Transverse colon (tissue), 4 donors: ENCODE measurements at regions not wholly inside any gene's neighbourhood (a gene's known extent, or its start where the extent isn't known, plus 50 kb on each side); places are given as distances from the start of the nearest gene placed in this dataset.
"Not testable (repeated sequence)": the region's sequence is repeated elsewhere in the genome, so short reads cannot be mapped to it uniquely, and the experiment has no call there.

Experiments
- DNase-seq: peaks from one replicate; pipeline ENCODE4 v3.0.0-alpha.2; 2019
- H3K27ac ChIP-seq, 4 donors: fragments of 200-600 bp; sonication (generic); 2 replicates each; pipeline ENCODE4 v1.5.1; 2016 to 2018; ENCODE audit warnings: inconsistent platforms in 4 of 4
- H3K27me3 ChIP-seq: fragments of 200-600 bp; sonication (generic); 2 replicates; pipeline ENCODE4 v1.5.1; 2017; ENCODE audit warnings: inconsistent platforms
- H3K36me3 ChIP-seq, 4 donors: fragments of 200-600 bp; sonication (generic); 2 replicates each; pipeline ENCODE4 v1.5.1; 2017 to 2019; ENCODE audit warnings: inconsistent platforms in 4 of 4
- H3K4me1 ChIP-seq, 4 donors: fragments of 200-600 bp; sonication (generic); 2 replicates each; pipeline ENCODE4 v1.5.1; 2017 to 2020; ENCODE audit warnings: inconsistent platforms in 4 of 4
- H3K4me3 ChIP-seq, 4 donors: fragments of 200-600 bp; sonication (generic); 1 replicate in 1 of 4; 2 replicates in 3 of 4; pipeline versions ENCODE4 v1.5.1 to v1.6.1; 2017 to 2019; ENCODE audit warnings: inconsistent platforms in 4 of 4
- H3K9me3 ChIP-seq, 2 donors: fragments of 200-600 bp; sonication (generic); 2 replicates each; pipeline ENCODE4 v1.5.1; 2017 to 2019; ENCODE audit warnings: inconsistent platforms in 2 of 2
- EP300 ChIP-seq: sonication (generic); formaldehyde crosslinking; IDR thresholded peaks from one replicate; pipeline ENCODE4 v1.6.1; 2017; ENCODE audit warnings: antibody characterized with exemption, low read depth
- POLR2A ChIP-seq: fragments of 450-650 bp; IDR thresholded peaks from one replicate; pipeline ENCODE4 v1.6.1; 2016; ENCODE audit warnings: antibody characterized with exemption, mild to moderate bottlenecking, moderate library complexity
- POLR2AphosphoS5 ChIP-seq, 3 donors: sonication (generic); formaldehyde crosslinking; IDR thresholded peaks; one replicate each; pipeline ENCODE4 v1.6.1; 2016; ENCODE audit warnings: antibody characterized with exemption in 3 of 3
- WGBS, 2 donors: methylation state at CpG; one replicate each; pipeline ENCODE4 v1.1.5; 2018; ENCODE audit warnings: low coverage in 1 of 2; 5-methylcytosine and 5-hydroxymethylcytosine counted together
- in situ Hi-C, 4 donors: fragments of 200-750 bp; cut with MboI; loops; one replicate each; pipeline versions ENCODE4 v1.15.0 to v1.15.1; 2017; ENCODE audit warnings: low sequenced_read_pairs in 3 of 4, low pct_ligation_motif_present in 1 of 4, low pct_unique_long_range_greater_than_20kb in 1 of 4
- intact Hi-C: fragments of 100-400 bp; cut with DNase I; formaldehyde crosslinking; loops from one replicate; pipeline ENCODE4 v1.15.1; 2023; ENCODE audit warnings: low total_unique reads
- TF ChIP-seq, protein P1 (sequence below), 5 experiments: fragments of 200-600 bp in 3 of 5; fragments of 450-650 bp in 2 of 5; sonication (generic) in 3 of 5; IDR thresholded peaks; 1 replicate in 2 of 5; 2 replicates in 3 of 5; pipeline ENCODE4 v1.5.1; 2016 to 2017; ENCODE audit warnings: antibody characterized with exemption in 5 of 5, inconsistent platforms in 3 of 5, mild to moderate bottlenecking in 2 of 5, moderate library complexity in 1 of 5

DNA sequence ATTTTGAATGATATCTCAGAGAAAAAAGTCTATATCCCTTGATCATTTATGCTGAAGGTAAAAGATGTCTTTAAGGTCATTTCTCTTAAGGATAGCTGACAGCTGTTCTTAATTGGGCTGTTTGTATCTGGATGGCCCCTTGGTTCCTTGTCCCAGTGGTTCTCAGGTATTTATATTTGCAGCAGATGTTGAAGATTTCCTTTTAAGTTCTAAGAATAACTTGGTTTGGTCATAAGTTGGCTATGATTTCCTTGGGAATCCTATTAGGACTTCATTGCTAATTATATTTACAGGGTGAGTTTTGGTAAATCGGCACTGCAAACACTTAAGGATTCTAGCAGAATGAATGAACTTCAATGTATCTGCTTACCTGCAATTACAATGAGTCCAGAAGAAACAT, 460.4 kb upstream of the SGO1 start:
- Histone ChIP-seq H3K36me3 (no peaks in the 10 kb centered on the region), H3K27me3 (no peaks in the 10 kb centered on the region), H3K27ac (no peak overlapping the region), H3K4me1 (no peaks in the 10 kb centered on the region), H3K9me3 (peaks cover 0 to 6% of the 10 kb centered on the region in 2 donors), H3K4me3 (no peak overlapping the region)
- intact Hi-C loops, result no loop called here
- WGBS, 2 donors, result 87 to 100% methylated on average over 1 of the region's 1 CpG
- TF ChIP-seq POLR2A (no peak), EP300 (no peak), POLR2AphosphoS5 (IDR thresholded peaks at IDR 0.05) (no peak)
- TF ChIP-seq, protein P1, sequence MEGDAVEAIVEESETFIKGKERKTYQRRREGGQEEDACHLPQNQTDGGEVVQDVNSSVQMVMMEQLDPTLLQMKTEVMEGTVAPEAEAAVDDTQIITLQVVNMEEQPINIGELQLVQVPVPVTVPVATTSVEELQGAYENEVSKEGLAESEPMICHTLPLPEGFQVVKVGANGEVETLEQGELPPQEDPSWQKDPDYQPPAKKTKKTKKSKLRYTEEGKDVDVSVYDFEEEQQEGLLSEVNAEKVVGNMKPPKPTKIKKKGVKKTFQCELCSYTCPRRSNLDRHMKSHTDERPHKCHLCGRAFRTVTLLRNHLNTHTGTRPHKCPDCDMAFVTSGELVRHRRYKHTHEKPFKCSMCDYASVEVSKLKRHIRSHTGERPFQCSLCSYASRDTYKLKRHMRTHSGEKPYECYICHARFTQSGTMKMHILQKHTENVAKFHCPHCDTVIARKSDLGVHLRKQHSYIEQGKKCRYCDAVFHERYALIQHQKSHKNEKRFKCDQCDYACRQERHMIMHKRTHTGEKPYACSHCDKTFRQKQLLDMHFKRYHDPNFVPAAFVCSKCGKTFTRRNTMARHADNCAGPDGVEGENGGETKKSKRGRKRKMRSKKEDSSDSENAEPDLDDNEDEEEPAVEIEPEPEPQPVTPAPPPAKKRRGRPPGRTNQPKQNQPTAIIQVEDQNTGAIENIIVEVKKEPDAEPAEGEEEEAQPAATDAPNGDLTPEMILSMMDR (IDR thresholded peaks at IDR 0.05), result no peak
- in situ Hi-C loops, result no loop called here
- DNase-seq, result no peak

DNA sequence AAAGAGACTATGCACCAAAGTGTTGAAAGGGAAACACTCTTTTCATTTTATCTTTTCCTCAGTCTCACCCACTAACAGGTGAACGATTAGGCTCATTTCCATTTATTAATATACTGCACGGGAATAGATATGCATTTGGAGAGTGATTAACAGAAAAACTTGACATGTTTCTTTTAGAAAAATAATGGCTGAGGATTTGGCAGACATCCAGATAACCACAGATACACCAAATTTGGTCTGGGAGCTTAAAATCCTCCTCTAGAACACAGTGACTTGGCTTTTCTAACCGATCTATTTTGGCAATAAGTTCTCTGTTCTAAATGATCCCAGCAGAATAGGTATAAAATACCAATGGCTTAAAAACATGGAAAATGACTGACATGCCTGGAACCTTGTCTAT, 459.3 kb upstream of the SGO1 start:
- 50 to 67% methylated on average over 3 of the region's 3 CpGs for WGBS, 2 donors
- H3K27me3 ChIP-seq, result no peaks in the 10 kb centered on the region
- in situ Hi-C loops (no loop called here), intact Hi-C loops (no loop called here)
- TF ChIP-seq, protein P1 (IDR thresholded peaks at IDR 0.05), result no peak
- no peak for TF ChIP-seq POLR2A
- TF ChIP-seq EP300, result no peak
- TF ChIP-seq POLR2AphosphoS5 (IDR thresholded peaks at IDR 0.05), result no peak
- H3K27ac ChIP-seq, result no peak overlapping the region
- H3K36me3 ChIP-seq, result no peaks in the 10 kb centered on the region
- no peak for DNase-seq
- H3K9me3 ChIP-seq, result peaks cover 0 to 5% of the 10 kb centered on the region in 2 donors
- H3K4me3 ChIP-seq, result no peak overlapping the region
- no peaks in the 10 kb centered on the region for H3K4me1 ChIP-seq

DNA sequence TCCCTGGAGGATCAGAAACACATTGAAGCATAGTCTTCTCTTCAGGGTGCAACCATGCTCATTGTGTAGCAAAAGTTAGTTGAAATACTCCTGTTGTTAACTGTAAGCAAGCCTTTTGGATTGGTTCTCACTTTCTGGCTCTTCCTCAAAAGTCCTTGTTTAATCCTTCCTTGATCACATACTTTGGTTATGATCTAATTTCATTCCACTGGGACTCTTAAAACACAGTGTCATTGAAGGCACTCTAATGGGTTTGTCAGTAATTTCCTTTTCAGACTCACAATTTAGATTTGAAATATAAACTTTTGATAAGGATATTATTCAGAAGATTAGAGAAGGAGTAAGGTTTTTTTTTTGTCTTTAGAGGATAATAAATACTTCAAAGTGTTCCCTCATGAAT, 451.7 kb upstream of the SGO1 start:
- intact Hi-C loops, result no loop called here
- TF ChIP-seq POLR2AphosphoS5 (IDR thresholded peaks at IDR 0.05), result no peak
- no peak for TF ChIP-seq EP300
- TF ChIP-seq, protein P1 (IDR thresholded peaks at IDR 0.05), result no peak
- no peak for TF ChIP-seq POLR2A
- in situ Hi-C loops, result no loop called here
- no peaks in the 10 kb centered on the region for H3K4me1 ChIP-seq
- H3K36me3 ChIP-seq, result no peaks in the 10 kb centered on the region
- no peaks in the 10 kb centered on the region for H3K9me3 ChIP-seq
- H3K4me3 ChIP-seq, result no peak overlapping the region
- no peaks in the 10 kb centered on the region for H3K27me3 ChIP-seq
- no peak for DNase-seq
- no peak overlapping the region for H3K27ac ChIP-seq

DNA sequence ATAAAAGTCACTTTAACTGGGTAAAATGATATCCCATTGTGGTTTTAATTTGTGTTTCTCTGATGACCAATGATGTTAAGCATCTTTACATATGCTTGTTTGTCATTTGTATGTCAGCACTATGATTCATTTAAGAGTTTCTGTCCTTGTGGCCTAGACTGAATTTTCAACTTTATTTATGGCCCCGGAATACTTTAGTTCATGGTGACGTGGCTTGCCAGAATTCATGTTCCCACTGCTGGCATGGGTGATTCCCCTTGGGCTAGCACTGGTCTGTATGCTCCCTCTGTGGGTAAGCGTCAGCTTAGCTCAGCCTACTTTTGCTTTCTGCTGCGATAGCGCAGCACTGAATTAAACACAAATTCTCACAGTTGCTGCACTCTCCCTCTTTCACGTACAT, 436.3 kb upstream of the SGO1 start:
- Histone ChIP-seq H3K36me3 (no peaks in the 10 kb centered on the region), H3K9me3 (peaks cover 0 to 7% of the 10 kb centered on the region in 2 donors), H3K4me1 (no peaks in the 10 kb centered on the region), H3K27me3 (no peaks in the 10 kb centered on the region), H3K27ac (no peak overlapping the region), H3K4me3 (no peak overlapping the region)
- 84 to 85% methylated on average over 6 of the region's 6 CpGs for WGBS, 2 donors
- DNase-seq, result no peak
- intact Hi-C loops (no loop called here), in situ Hi-C loops (no loop called here)
- TF ChIP-seq EP300 (no peak), POLR2AphosphoS5 (IDR thresholded peaks at IDR 0.05) (no peak), POLR2A (no peak)
- TF ChIP-seq, protein P1 (IDR thresholded peaks at IDR 0.05), result no peak

DNA sequence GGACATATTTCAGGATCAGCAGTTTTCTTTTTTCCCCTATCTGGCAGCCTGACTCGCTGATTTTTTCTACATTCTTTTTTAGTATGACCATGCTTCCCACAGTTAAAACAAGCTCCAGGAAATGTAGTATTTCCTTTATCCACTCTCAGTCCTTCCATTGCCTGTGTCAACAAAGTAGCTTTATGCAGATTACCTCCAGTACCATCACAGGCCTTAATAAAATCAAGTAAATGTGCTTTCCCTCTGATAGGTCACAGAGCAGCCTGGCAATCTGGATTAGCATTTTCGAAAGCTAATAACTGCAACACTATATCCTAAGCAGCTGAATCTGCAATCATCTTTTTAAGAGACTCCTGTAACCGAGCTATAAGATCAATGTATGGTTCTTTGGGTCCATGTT, 432.6 kb upstream of the SGO1 start:
- H3K36me3 ChIP-seq, intact Hi-C loops, DNase-seq, in situ Hi-C loops, H3K27ac ChIP-seq, H3K4me3 ChIP-seq, H3K27me3 ChIP-seq, H3K4me1 ChIP-seq: not testable (repeated sequence)
- H3K9me3 ChIP-seq, result peaks cover 7 to 12% of the 10 kb centered on the region in 2 donors
- WGBS, 2 donors, result 59 to 60% methylated on average over 3 of the region's 3 CpGs

DNA sequence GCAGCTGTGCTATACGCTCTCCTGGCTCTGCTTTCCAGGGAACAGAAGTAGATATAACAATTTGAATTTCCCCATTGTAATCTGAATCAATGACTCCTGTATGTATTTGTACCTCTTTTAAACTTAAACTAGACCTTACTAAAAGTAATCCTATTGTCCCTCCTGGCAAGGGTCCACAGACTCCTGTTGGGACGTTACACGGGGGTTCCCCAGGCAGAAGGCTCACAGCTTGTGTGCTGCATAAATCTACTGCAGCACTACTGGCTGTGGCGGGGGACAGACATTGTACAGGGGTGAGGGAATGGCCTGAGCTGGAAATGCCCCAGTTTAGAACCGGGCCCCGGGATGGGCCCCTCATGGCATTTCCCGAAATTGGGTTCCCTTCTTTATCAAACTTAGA, 432.2 kb upstream of the SGO1 start:
- H3K36me3 ChIP-seq, H3K4me3 ChIP-seq, H3K4me1 ChIP-seq, DNase-seq, intact Hi-C loops, H3K27ac ChIP-seq, in situ Hi-C loops, H3K27me3 ChIP-seq: not testable (repeated sequence)
- WGBS, 2 donors, result 70 to 85% methylated on average over 4 to 7 of the region's 7 CpGs
- peaks cover 7 to 14% of the 10 kb centered on the region in 2 donors for H3K9me3 ChIP-seq

DNA sequence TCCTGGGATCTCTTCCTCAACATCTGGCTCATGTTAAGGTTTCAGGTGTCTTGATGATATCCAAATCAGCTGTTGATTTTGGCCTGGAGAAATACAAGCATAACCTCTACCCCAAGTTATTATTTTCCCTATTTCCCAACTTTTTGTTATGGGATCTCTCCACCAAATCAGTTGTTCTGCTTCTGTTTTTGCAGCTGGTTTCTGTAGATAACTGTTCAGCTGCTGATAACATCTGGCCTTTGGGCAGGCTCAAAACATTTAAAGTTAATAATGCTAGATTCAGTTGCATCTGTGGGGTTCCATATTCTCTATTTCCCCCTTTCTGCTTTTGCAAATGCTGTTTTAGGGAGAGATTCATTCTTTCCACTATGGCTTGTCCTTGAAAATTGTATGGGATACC, 430.0 kb upstream of the SGO1 start:
- DNase-seq, H3K27me3 ChIP-seq, H3K4me1 ChIP-seq, in situ Hi-C loops, H3K36me3 ChIP-seq, intact Hi-C loops, H3K4me3 ChIP-seq, H3K27ac ChIP-seq: not testable (repeated sequence)
- peaks cover 23 to 25% of the 10 kb centered on the region in 2 donors for H3K9me3 ChIP-seq
